IMR-90 (cell line): ENCODE measurements at regions not wholly inside any gene's neighbourhood (a gene's known extent, or its start where the extent isn't known, plus 50 kb on each side); places are given as distances from the start of the nearest gene placed in this dataset.

Source experiments
- ATAC-seq: fragments of 200-7000 bp; cut with Tn5 transposase; 2 replicates; pipeline ENCODE4 v1.9.1; 2020; ENCODE audit warnings: low read depth, mild to moderate bottlenecking, moderate library complexity
- BruUV-seq: library from RNA; stranded (reverse); fragments of 400-500 nt; replicated peaks from 2 replicates; lab custom pipeline; 2021; lab: Mats Ljungman, UMichigan
- CTCF ChIA-PET: fragments of 300-600 bp; formaldehyde crosslinking; extraction: SDS; loops from one replicate; lab custom pipeline; 2021; ENCODE audit warnings: antibody characterized with exemption; lab: Yijun Ruan, JAX
- POLR2A ChIA-PET: fragments of 300-600 bp; sonication (Branson Sonifier 250); formaldehyde crosslinking; loops from one replicate; lab custom pipeline; 2022; ENCODE audit warnings: antibody characterized with exemption; ENCODE audit not compliant: unreplicated experiment; lab: Charles Lee
- DNase-seq: peaks from one replicate; pipeline ENCODE4 v3.0.0; 2013
- H2AFZ ChIP-seq: replicated peaks from 2 replicates; pipeline ENCODE3; 2013; ENCODE audit warnings: low read length, mild to moderate bottlenecking; ENCODE audit not compliant: poor library complexity
- H2AK5ac ChIP-seq: 2 replicates; pipeline ENCODE4 v1.6.1; 2013; ENCODE audit warnings: low read depth, low read length, inconsistent platforms
- H2AK9ac ChIP-seq: replicated peaks from 2 replicates; pipeline ENCODE3; 2013; ENCODE audit warnings: mild to moderate bottlenecking, low read depth, low read length, moderate library complexity; ENCODE audit not compliant: poor library complexity
- H2BK120ac ChIP-seq: 2 replicates; pipeline ENCODE4 v1.6.1; 2013; ENCODE audit warnings: low read depth, low read length, inconsistent platforms
- H2BK15ac ChIP-seq: 3 replicates; pipeline ENCODE4 v1.6.1; 2013; ENCODE audit warnings: low read depth, low read length, inconsistent platforms
- H2BK20ac ChIP-seq: 2 replicates; pipeline ENCODE4 v1.6.1; 2013; ENCODE audit warnings: low read depth, mild to moderate bottlenecking, inconsistent platforms, low read length, moderate library complexity
- H2BK5ac ChIP-seq: 2 replicates; pipeline ENCODE4 v1.6.1; 2013; ENCODE audit warnings: mild to moderate bottlenecking, low read depth, low read length, inconsistent platforms; ENCODE audit not compliant: poor library complexity, severe bottlenecking
- H3K14ac ChIP-seq: replicated peaks from 2 replicates; pipeline ENCODE4 v1.6.1; 2013; ENCODE audit warnings: low read depth, low read length, inconsistent platforms
- H3K18ac ChIP-seq: 2 replicates; pipeline ENCODE4 v1.6.1; 2013; ENCODE audit warnings: low read depth, low read length, control low read depth
- H3K23ac ChIP-seq: 2 replicates; pipeline ENCODE4 v1.6.1; 2013; ENCODE audit warnings: low read depth, low read length, inconsistent platforms
- H3K27ac ChIP-seq: 2 replicates; pipeline ENCODE4 v1.5.1; 2013; ENCODE audit warnings: mild to moderate bottlenecking, control low read depth, low read length; ENCODE audit not compliant: insufficient read depth
- H3K27me3 ChIP-seq: 2 replicates; pipeline ENCODE4 v1.6.1; 2013; ENCODE audit warnings: low read length; ENCODE audit not compliant: control insufficient read depth, insufficient read depth
- H3K36me3 ChIP-seq: 2 replicates; pipeline ENCODE4 v1.6.1; 2013; ENCODE audit warnings: low read length, mixed read lengths; ENCODE audit not compliant: control insufficient read depth, insufficient read depth
- H3K4ac ChIP-seq: 2 replicates; pipeline ENCODE4 v1.6.1; 2013; ENCODE audit warnings: low read depth, low read length, inconsistent platforms
- H3K4me1 ChIP-seq: 2 replicates; pipeline ENCODE4 v1.6.1; 2013; ENCODE audit warnings: low read length, mixed read lengths; ENCODE audit not compliant: control insufficient read depth, insufficient read depth
- H3K4me2 ChIP-seq: 2 replicates; pipeline ENCODE4 v1.6.1; 2013; ENCODE audit warnings: low read depth, mild to moderate bottlenecking, control low read depth, low read length, moderate library complexity
- H3K4me3 ChIP-seq: 2 replicates; pipeline ENCODE4 v1.5.1; 2013; ENCODE audit warnings: low read depth, mild to moderate bottlenecking, control low read depth, low read length, moderate library complexity; ENCODE audit not compliant: insufficient read depth
- H3K56ac ChIP-seq: 2 replicates; pipeline ENCODE4 v1.6.1; 2013; ENCODE audit warnings: low read length, inconsistent platforms; ENCODE audit not compliant: insufficient read depth; ENCODE audit errors: extremely low read depth
- H3K79me1 ChIP-seq, 2 experiments: 2 replicates each; pipeline ENCODE4 v1.6.1; 2013; ENCODE audit warnings: low read length in 2 of 2, inconsistent platforms in 1 of 2, low read depth in 1 of 2
- H3K9ac ChIP-seq: 2 replicates; pipeline ENCODE4 v1.6.1; 2013; ENCODE audit warnings: low read depth, low read length, control low read depth
- H3K9me1 ChIP-seq: 2 replicates; pipeline ENCODE4 v1.6.1; 2013; ENCODE audit warnings: low read length, inconsistent platforms; ENCODE audit not compliant: insufficient read depth
- H3K9me3 ChIP-seq: 2 replicates; pipeline ENCODE4 v1.6.1; 2013; ENCODE audit warnings: low read length; ENCODE audit not compliant: control insufficient read depth, insufficient read depth
- H4K20me1 ChIP-seq: 2 replicates; pipeline ENCODE4 v1.6.1; 2013; ENCODE audit warnings: low read length, inconsistent platforms; ENCODE audit not compliant: insufficient read depth
- H4K5ac ChIP-seq: 2 replicates; pipeline ENCODE4 v1.6.1; 2013; ENCODE audit warnings: mild to moderate bottlenecking, low read depth, low read length, control low read depth
- H4K8ac ChIP-seq, 2 experiments: 2 replicates each; pipeline ENCODE4 v1.6.1; 2013; ENCODE audit warnings: low read depth in 2 of 2, low read length in 2 of 2, control low read depth in 1 of 2, inconsistent platforms in 1 of 2
- H4K91ac ChIP-seq: 2 replicates; pipeline ENCODE4 v1.6.1; 2013; ENCODE audit warnings: low read depth, low read length, inconsistent platforms; ENCODE audit not compliant: insufficient read depth
- BHLHE40 ChIP-seq: fragments of 150-350 bp; IDR thresholded peaks from 2 replicates; pipeline ENCODE4 v1.6.1; 2016; ENCODE audit warnings: mild to moderate bottlenecking, low read depth, low read length
- CEBPB ChIP-seq: IDR thresholded peaks from 2 replicates; pipeline ENCODE4 v1.6.1; 2012; ENCODE audit warnings: low read depth, low read length, improper control_type of control experiment
- CHD1 ChIP-seq: IDR thresholded peaks from 2 replicates; pipeline ENCODE4 v1.6.1; 2012; ENCODE audit warnings: low read depth, low read length, improper control_type of control experiment
- CTCF ChIP-seq: conservative IDR thresholded peaks from 2 replicates; pipeline ENCODE4 v1.5.1; 2012; ENCODE audit warnings: mild to moderate bottlenecking, low read depth, low read length, improper control_type of control experiment
- ELK1 ChIP-seq: fragments of 150-350 bp; IDR thresholded peaks from 2 replicates; pipeline ENCODE4 v1.6.1; 2016; ENCODE audit warnings: low read depth, mild to moderate bottlenecking, low read length, moderate library complexity, borderline replicate concordance
- FOS ChIP-seq: fragments of 150-350 bp; IDR thresholded peaks from 2 replicates; pipeline ENCODE4 v1.6.1; 2016; ENCODE audit warnings: low read depth, low read length
- MAFK ChIP-seq: IDR thresholded peaks from 2 replicates; pipeline ENCODE4 v1.6.1; 2012; ENCODE audit warnings: low read depth, low read length, improper control_type of control experiment
- MAZ ChIP-seq: IDR thresholded peaks from 2 replicates; pipeline ENCODE4 v1.6.1; 2012; ENCODE audit warnings: low read depth, mild to moderate bottlenecking, low read length, improper control_type of control experiment, moderate library complexity, borderline replicate concordance
- MXI1 ChIP-seq: IDR thresholded peaks from 2 replicates; pipeline ENCODE4 v1.6.1; 2012; ENCODE audit warnings: low read depth, mild to moderate bottlenecking, low read length, moderate library complexity, borderline replicate concordance
- NFE2L2 ChIP-seq: fragments of 150-350 bp; IDR thresholded peaks from 2 replicates; pipeline ENCODE4 v1.6.1; 2016; ENCODE audit warnings: low read depth, mild to moderate bottlenecking, low read length
- POLR2A ChIP-seq: IDR thresholded peaks from 2 replicates; pipeline ENCODE4 v1.6.1; 2012; ENCODE audit warnings: mild to moderate bottlenecking, low read depth, low read length
- RAD21 ChIP-seq: IDR thresholded peaks from 2 replicates; pipeline ENCODE4 v1.6.1; 2012; ENCODE audit warnings: low read length, improper control_type of control experiment
- RCOR1 ChIP-seq: IDR thresholded peaks from 2 replicates; pipeline ENCODE4 v1.6.1; 2012; ENCODE audit warnings: mild to moderate bottlenecking, low read length, improper control_type of control experiment; ENCODE audit not compliant: insufficient replicate concordance
- RFX5 ChIP-seq: IDR thresholded peaks from 2 replicates; pipeline ENCODE4 v1.8.0; 2012; ENCODE audit warnings: low read depth, mild to moderate bottlenecking, low read length, moderate library complexity
- SMC3 ChIP-seq: fragments of 150-350 bp; IDR thresholded peaks from 2 replicates; pipeline ENCODE4 v1.6.1; 2016; ENCODE audit warnings: low read depth, mild to moderate bottlenecking, antibody characterized with exemption, low read length, moderate library complexity
- USF2 ChIP-seq: fragments of 150-350 bp; IDR thresholded peaks from 2 replicates; pipeline ENCODE4 v1.6.1; 2017; ENCODE audit warnings: mild to moderate bottlenecking, antibody characterized with exemption, low read length, low read depth
- WGBS, 2 experiments: methylation state at CpG; one replicate each; pipeline versions ENCODE4 v1.1.5 to v1.1.7; 2013; ENCODE audit warnings: missing lambda C conversion rate in 2 of 2; ENCODE audit not compliant: insufficient read length in 1 of 2; ENCODE audit errors: extremely low coverage in 2 of 2; 5-methylcytosine and 5-hydroxymethylcytosine counted together
- dilution Hi-C: fragments of 300-500 bp; cut with HindIII; formaldehyde crosslinking; loops from one replicate; pipeline ENCODE4 v1.14.3; 2018; ENCODE audit warnings: low sequenced_read_pairs; ENCODE audit not compliant: unreplicated experiment
- in situ Hi-C: fragments of 300-500 bp; cut with MboI; formaldehyde crosslinking; loops from 3 replicates; pipeline ENCODE4 v1.14.3; 2019; ENCODE audit warnings: low sequenced_read_pairs, inconsistent platforms, mixed read lengths
- intact Hi-C: fragments of 100-400 bp; cut with micrococcal nuclease; formaldehyde crosslinking; loops from 2 replicates; pipeline ENCODE4 v1.10.0; 2022

- intact Hi-C loops = no loop called here
- no peak overlapping the region for H3K4me2 ChIP-seq
- DNase-seq (no peak), ATAC-seq (no peak)
- no peak overlapping the region for H3K18ac ChIP-seq
- 85% methylated on average over 9 of the region's 12 CpGs; no CpG with 5 or more reads in 1 of the 2 experiments for WGBS, 2 experiments
- H4K5ac ChIP-seq = no peak overlapping the region
- H3K23ac ChIP-seq = no peak overlapping the region
- dilution Hi-C loops = no loop called here
- ChIA-PET POLR2A (no interaction called here), CTCF (no interaction called here)
- H3K4ac ChIP-seq = no peak overlapping the region
- H2BK20ac ChIP-seq = no peak overlapping the region
- no peak overlapping the region for H3K27ac ChIP-seq
- no peak overlapping the region for H2BK5ac ChIP-seq
- H3K56ac ChIP-seq = no peak overlapping the region
- H3K9me3 ChIP-seq = peaks cover 16% of the 10 kb centered on the region
- H2BK120ac ChIP-seq = no peak overlapping the region
- H2AK5ac ChIP-seq = no peak overlapping the region
- no peaks in the 10 kb centered on the region for H3K79me1 ChIP-seq
- in situ Hi-C loops = no loop called here
- H4K8ac ChIP-seq = no peak overlapping the region
- no peak overlapping the region for H2AFZ ChIP-seq
- no peak overlapping the region for H3K9ac ChIP-seq
- H2BK15ac ChIP-seq = no peak overlapping the region
- TF ChIP-seq MAZ (no peak), USF2 (no peak), CTCF (no peak), SMC3 (no peak), BHLHE40 (no peak), RCOR1 (no peak), POLR2A (no peak), NFE2L2 (no peak), RAD21 (no peak), MAFK (no peak), CHD1 (no peak), FOS (no peak), MXI1 (no peak), ELK1 (no peak), RFX5 (no peak), CEBPB (no peak)
- no peak overlapping the region for H3K14ac ChIP-seq
- BruUV-seq = no TSS peak
- H3K27me3 ChIP-seq = no peaks in the 10 kb centered on the region
- H4K91ac ChIP-seq = no peak overlapping the region
- H3K4me3 ChIP-seq = no peak overlapping the region
- no peaks in the 10 kb centered on the region for H4K20me1 ChIP-seq
- H3K36me3 ChIP-seq = no peaks in the 10 kb centered on the region
- H3K9me1 ChIP-seq = no peaks in the 10 kb centered on the region
- no peaks in the 10 kb centered on the region for H3K4me1 ChIP-seq
- no peak overlapping the region for H2AK9ac ChIP-seq
These were observed 352.1 kb downstream of the POM121L12 start for GRCh38 chr7:53387515-53387914.
